Gastroesophageal sphincter (tissue), 4 donors: ENCODE measurements at regions not wholly inside any gene's neighbourhood (a gene's known extent, or its start where the extent isn't known, plus 50 kb on each side); places are given as distances from the start of the nearest gene placed in this dataset.

ENCODE experiments used
- ATAC-seq: fragments of 150-250 bp; one replicate; pipeline ENCODE4 v1.9.1; 2016; ENCODE audit warnings: mild to moderate bottlenecking, moderate library complexity
- H3K27ac ChIP-seq, 4 donors: fragments of 200-600 bp; sonication (generic) in 3 of 4; 1 replicate in 3 of 4; 2 replicates in 1 of 4; pipeline ENCODE4 v1.5.1; 2016 to 2019
- H3K27me3 ChIP-seq: fragments of 200-600 bp; sonication (generic); one replicate; pipeline ENCODE4 v1.5.1; 2019
- H3K36me3 ChIP-seq, 2 donors: fragments of 200-600 bp; sonication (generic); one replicate each; pipeline ENCODE4 v1.5.1; 2019; ENCODE audit warnings: control low read depth in 1 of 2
- H3K4me1 ChIP-seq, 3 donors: fragments of 200-600 bp; sonication (generic); 1 replicate in 2 of 3; 2 replicates in 1 of 3; pipeline ENCODE4 v1.5.1; 2016 to 2019; ENCODE audit warnings: control low read depth in 2 of 3
- H3K4me3 ChIP-seq, 2 donors: fragments of 200-600 bp; sonication (generic); one replicate each; pipeline ENCODE4 v1.5.1; 2019; ENCODE audit warnings: mild to moderate bottlenecking in 1 of 2, moderate library complexity in 1 of 2
- H3K9me3 ChIP-seq, 3 donors: fragments of 200-600 bp; sonication (generic); one replicate each; pipeline ENCODE4 v1.5.1; 2017 to 2019; ENCODE audit warnings: control low read depth in 2 of 3
- CTCF ChIP-seq, 4 experiments: fragments of 200-600 bp in 2 of 4; fragments of 450-650 bp in 2 of 4; sonication (generic) in 1 of 4; IDR thresholded peaks; one replicate each; pipeline ENCODE4 v1.5.1; 2017 to 2019; ENCODE audit warnings: antibody characterized with exemption in 4 of 4, mild to moderate bottlenecking in 2 of 4, moderate library complexity in 2 of 4
- EP300 ChIP-seq: sonication (generic); formaldehyde crosslinking; IDR thresholded peaks from one replicate; pipeline ENCODE4 v1.6.1; 2017; ENCODE audit warnings: antibody characterized with exemption, mild to moderate bottlenecking
- POLR2A ChIP-seq, 2 donors: fragments of 450-650 bp; IDR thresholded peaks; one replicate each; pipeline ENCODE4 v1.6.1; 2017; ENCODE audit warnings: antibody characterized with exemption in 2 of 2, mild to moderate bottlenecking in 2 of 2, moderate library complexity in 1 of 2
- POLR2AphosphoS5 ChIP-seq: sonication (generic); formaldehyde crosslinking; IDR thresholded peaks from one replicate; pipeline ENCODE4 v1.6.1; 2017; ENCODE audit warnings: antibody characterized with exemption
- WGBS, 2 donors: methylation state at CpG; one replicate each; pipeline ENCODE4 v1.1.5; 2018; ENCODE audit warnings: low coverage in 1 of 2; 5-methylcytosine and 5-hydroxymethylcytosine counted together

- Histone ChIP-seq H3K27ac (no peak overlapping the region), H3K4me3 (no peak overlapping the region), H3K9me3 (no peaks in the 10 kb centered on the region), H3K36me3 (no peaks in the 10 kb centered on the region), H3K4me1 (no peaks in the 10 kb centered on the region), H3K27me3 (peaks cover 5% of the 10 kb centered on the region)
- no peak for ATAC-seq
- 61 to 67% methylated on average over 2 to 3 of the region's 3 CpGs for WGBS, 2 donors
- TF ChIP-seq POLR2AphosphoS5 (no peak), POLR2A (IDR thresholded peaks at IDR 0.05) (no peak)
These were observed 966.2 kb upstream of the TMEM132C start for GRCh38 chr12:127300753-127301152.

DNA sequence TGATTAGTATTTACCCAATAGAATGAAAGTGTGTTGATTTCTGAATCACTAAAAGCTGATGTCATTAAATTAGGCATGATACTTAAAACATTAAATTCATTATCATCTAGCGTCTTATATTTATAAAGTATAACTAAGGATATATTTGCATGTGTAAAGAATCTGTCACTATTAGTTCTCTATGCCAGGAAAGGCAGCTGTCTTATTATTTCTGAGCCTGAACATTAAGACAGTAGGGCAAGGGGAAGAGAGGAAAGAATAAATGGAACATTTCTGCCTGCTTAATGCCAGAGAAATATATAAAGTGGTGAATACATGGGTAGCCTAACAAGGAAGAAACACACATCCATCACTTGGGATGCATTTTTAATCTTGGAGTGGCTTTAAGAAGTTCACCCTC is 965.1 kb upstream of the TMEM132C start:
- no peak overlapping the region for H3K4me3 ChIP-seq
- ATAC-seq = no peak
- peaks cover 14% of the 10 kb centered on the region for H3K27me3 ChIP-seq
- no peak for TF ChIP-seq EP300
- TF ChIP-seq POLR2AphosphoS5 = no peak
- TF ChIP-seq POLR2A (IDR thresholded peaks at IDR 0.05) = no peak
- TF ChIP-seq CTCF (IDR thresholded peaks at IDR 0.05) = no peak
- no peaks in the 10 kb centered on the region for H3K36me3 ChIP-seq
- 19 to 42% methylated on average over 1 of the region's 1 CpG for WGBS, 2 donors
- H3K9me3 ChIP-seq = no peaks in the 10 kb centered on the region
- H3K27ac ChIP-seq = no peak overlapping the region
- H3K4me1 ChIP-seq = no peaks in the 10 kb centered on the region

DNA sequence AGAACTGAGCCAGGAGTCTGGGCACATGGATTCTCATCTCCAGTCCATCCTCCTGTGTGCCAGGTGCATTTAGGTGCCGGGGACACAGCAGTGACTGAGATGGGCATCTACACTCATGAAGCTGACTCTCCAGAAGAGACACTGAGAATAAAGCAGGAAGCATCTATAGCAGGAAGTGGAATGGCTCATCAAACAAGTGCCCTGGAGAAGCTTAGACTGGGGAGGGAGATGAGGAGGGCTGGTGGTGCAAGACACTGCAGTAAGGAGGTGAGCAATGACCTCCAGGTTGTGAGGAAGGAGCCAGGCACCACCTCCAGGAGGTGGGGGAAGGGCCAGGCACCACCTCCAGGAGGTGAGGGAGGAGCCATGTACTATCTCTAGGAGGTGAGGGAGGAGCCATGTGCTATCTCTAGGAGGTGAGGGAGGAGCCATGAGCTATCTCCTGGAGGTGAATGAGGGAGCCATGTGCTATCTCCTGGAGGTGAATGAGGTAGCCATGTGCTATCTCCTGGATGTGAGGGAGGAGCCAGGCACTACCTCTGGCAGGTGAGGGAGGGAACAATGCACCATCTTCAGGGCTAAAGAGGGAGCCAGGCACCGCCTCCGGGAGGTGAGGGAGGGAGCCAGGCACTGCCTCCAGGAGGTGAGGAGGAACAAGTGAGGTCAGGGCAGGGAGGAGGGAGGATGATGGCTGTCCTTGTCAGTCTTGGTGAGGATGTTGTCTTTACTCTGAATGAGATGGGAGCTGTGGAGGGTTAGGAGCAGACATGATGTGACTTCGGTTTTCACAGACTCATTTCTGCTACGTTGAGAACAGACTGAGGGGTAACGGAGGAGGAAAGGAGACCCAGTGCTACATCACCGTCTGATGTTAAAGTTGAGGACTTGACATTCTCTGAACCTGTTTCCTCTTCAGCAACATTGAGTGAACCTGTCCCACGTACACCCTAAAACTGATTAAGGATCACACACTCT is 961.9 kb upstream of the TMEM132C start:
- H3K9me3 ChIP-seq = no peaks in the 10 kb centered on the region
- no peak for ATAC-seq
- H3K27me3 ChIP-seq = peaks cover 14% of the 10 kb centered on the region
- TF ChIP-seq POLR2A (IDR thresholded peaks at IDR 0.05) (no peak), CTCF (IDR thresholded peaks at IDR 0.05) (no peak), POLR2AphosphoS5 (no peak), EP300 (no peak)
- H3K27ac ChIP-seq = no peak overlapping the region
- no peak overlapping the region for H3K4me3 ChIP-seq
- no peaks in the 10 kb centered on the region for H3K36me3 ChIP-seq
- WGBS, 2 donors = 90 to 94% methylated on average over 4 to 7 of the region's 8 CpGs
- H3K4me1 ChIP-seq = no peaks in the 10 kb centered on the region

- TF ChIP-seq POLR2AphosphoS5 = no peak
- TF ChIP-seq POLR2A (IDR thresholded peaks at IDR 0.05) = no peak
- TF ChIP-seq CTCF (IDR thresholded peaks at IDR 0.05) = no peak
- TF ChIP-seq EP300 = no peak
- no peak for ATAC-seq
- WGBS, 2 donors = 49 to 50% methylated on average over 4 of the region's 4 CpGs
These were observed 960.3 kb upstream of the TMEM132C start for GRCh38 chr12:127306604-127307215.

DNA sequence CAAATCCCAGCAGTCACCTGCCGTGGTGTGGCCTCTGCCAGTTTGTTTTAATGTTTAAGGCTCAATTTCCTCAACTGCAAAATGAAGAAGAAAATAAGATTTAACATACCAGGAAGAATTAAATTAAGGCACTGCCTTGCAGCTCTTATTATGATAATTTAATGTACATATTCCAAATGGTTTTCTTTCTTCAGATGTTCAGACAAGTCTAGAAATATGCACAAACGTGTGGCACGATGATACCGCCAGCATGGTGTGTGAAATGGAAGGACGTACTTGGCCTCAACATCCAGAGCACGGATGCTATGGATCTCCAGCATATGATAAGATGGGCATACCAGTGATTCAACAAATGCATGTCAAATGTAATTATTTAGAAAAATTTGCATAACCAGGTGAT is 959.4 kb upstream of the TMEM132C start:
- H3K4me3 ChIP-seq = no peak overlapping the region
- H3K36me3 ChIP-seq = no peaks in the 10 kb centered on the region
- no peak overlapping the region for H3K27ac ChIP-seq
- peaks cover 14% of the 10 kb centered on the region for H3K27me3 ChIP-seq
- H3K9me3 ChIP-seq = no peaks in the 10 kb centered on the region
- WGBS, 2 donors = 87 to 90% methylated on average over 4 to 6 of the region's 6 CpGs
- no peak for TF ChIP-seq POLR2AphosphoS5
- TF ChIP-seq POLR2A (IDR thresholded peaks at IDR 0.05) = no peak
- TF ChIP-seq EP300 = no peak
- no peak for ATAC-seq
- H3K4me1 ChIP-seq = no peaks in the 10 kb centered on the region

More at GRCh38 chr12:127306604-127307215, 960.3 kb upstream of the TMEM132C start:
- Histone ChIP-seq H3K4me3 (no peak overlapping the region), H3K27me3 (peaks cover 14% of the 10 kb centered on the region), H3K9me3 (no peaks in the 10 kb centered on the region), H3K27ac (no peak overlapping the region), H3K4me1 (no peaks in the 10 kb centered on the region), H3K36me3 (no peaks in the 10 kb centered on the region)
